MM.1S (cell line): ENCODE measurements at regions not wholly inside any gene's neighbourhood (a gene's known extent, or its start where the extent isn't known, plus 50 kb on each side); places are given as distances from the start of the nearest gene placed in this dataset.

Experiments
- CTCF ChIP-seq: fragments of 300-600 bp; sonication (generic); IDR thresholded peaks from 2 replicates; pipeline ENCODE4 v1.5.1; 2016; ENCODE audit warnings: antibody characterized with exemption, low read length, mixed read lengths
- EZH2 ChIP-seq: fragments of 300-600 bp; sonication (generic); optimal IDR thresholded peaks from 2 replicates; pipeline ENCODE3; 2017; ENCODE audit warnings: low read depth, mild to moderate bottlenecking, antibody characterized with exemption, low read length, mixed read lengths
- EZH2phosphoT487 ChIP-seq: fragments of 300-600 bp; sonication (generic); IDR thresholded peaks from 2 replicates; pipeline ENCODE4 v1.6.1; 2018; ENCODE audit warnings: antibody characterized with exemption, low read length

GRCh38 chr2:150154308-150154797 lies 333.1 kb downstream of the RND3 start:
- TF ChIP-seq CTCF (no peak), EZH2 (no peak), EZH2phosphoT487 (no peak)
